ENCODE measurements at regions not wholly inside any gene's neighbourhood (a gene's known extent, or its start where the extent isn't known, plus 50 kb on each side); places are given as distances from the start of the nearest gene placed in this dataset.

DNA sequence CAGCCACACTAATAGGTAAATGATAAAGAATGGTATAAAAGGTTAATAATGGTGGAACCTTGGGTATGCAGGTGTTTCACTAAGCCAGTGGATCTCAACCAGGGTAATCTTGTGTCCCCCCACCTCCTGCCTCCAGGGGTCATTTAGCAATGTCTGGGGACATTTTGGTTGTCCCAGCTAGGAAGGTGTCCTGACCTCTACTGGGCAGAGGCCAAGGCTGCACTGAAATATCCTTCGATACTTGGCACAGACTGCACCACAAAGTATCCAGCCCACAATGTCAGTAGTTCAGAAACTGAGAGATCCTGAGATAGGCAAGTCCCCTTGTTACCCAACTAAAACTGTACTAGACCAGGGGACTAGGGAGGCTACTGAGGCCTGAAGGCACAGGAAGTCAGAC lies 113.6 kb upstream of the TIAM1 start:
- no peak overlapping the region for H3K27ac ChIP-seq (ENCODE audit: low read depth in 1 of 2, low read length in 2 of 2)
- H3K9ac ChIP-seq (ENCODE audit: low read depth in 1 of 2, low read length in 2 of 2) = no peak overlapping the region
- DNase-seq (ENCODE audit: low spot score) = no peak
- H3K4me3 ChIP-seq (ENCODE audit: low read depth in 1 of 3, low read length in 3 of 3) = no peak overlapping the region
- no peaks in the 10 kb centered on the region for H3K9me3 ChIP-seq (ENCODE audit: control insufficient read depth in 4 of 4, low read length in 3 of 4)
- H3K4me1 ChIP-seq (ENCODE audit: control insufficient read depth in 4 of 4, insufficient read depth in 4 of 4, low read length in 3 of 4) = no peaks in the 10 kb centered on the region
- H3K27me3 ChIP-seq (ENCODE audit: control insufficient read depth in 4 of 4, insufficient read depth in 4 of 4, low read length in 3 of 4) = no peaks in the 10 kb centered on the region
- TF ChIP-seq RAD21 (IDR thresholded peaks at IDR 0.05) = peak in 1 of 2 donors; percentile 25
- TF ChIP-seq, protein P1, sequence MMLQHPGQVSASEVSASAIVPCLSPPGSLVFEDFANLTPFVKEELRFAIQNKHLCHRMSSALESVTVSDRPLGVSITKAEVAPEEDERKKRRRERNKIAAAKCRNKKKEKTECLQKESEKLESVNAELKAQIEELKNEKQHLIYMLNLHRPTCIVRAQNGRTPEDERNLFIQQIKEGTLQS (IDR thresholded peaks at IDR 0.05) = no peak
- 41% methylated on average over 1 of the region's 1 CpG for WGBS
- H3K36me3 ChIP-seq (ENCODE audit: control insufficient read depth in 4 of 4, insufficient read depth in 3 of 4, low read depth in 1 of 4, low read length in 3 of 4) = no peaks in the 10 kb centered on the region

DNA sequence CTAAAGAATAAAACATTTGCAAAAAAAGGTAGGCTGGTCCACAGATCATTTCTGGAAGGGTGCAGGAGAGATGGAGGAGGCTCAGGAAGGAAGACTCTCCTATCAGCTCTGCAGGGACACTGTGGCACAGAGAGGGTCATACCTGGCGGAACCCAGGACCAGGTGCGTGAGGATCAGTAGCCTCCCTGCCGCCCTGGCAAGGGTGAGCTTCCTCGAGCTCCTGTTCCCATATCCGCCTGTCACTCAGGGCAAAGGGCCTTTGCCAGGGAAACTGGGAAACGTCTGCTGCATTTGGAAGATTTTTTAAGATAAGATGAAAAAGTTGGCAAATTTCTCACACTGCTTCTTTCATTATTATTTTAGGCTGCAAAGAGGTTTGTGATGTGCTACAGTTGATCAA lies 112.1 kb upstream of the TIAM1 start:
- H3K9me3 ChIP-seq (ENCODE audit: control insufficient read depth in 4 of 4, low read length in 3 of 4) = no peaks in the 10 kb centered on the region
- no peak overlapping the region for H3K27ac ChIP-seq (ENCODE audit: low read depth in 1 of 2, low read length in 2 of 2)
- WGBS = 74% methylated on average over 6 of the region's 6 CpGs
- H3K4me1 ChIP-seq (ENCODE audit: control insufficient read depth in 4 of 4, insufficient read depth in 4 of 4, low read length in 3 of 4) = no peaks in the 10 kb centered on the region
- DNase-seq (ENCODE audit: low spot score) = no peak
- no peak overlapping the region for H3K9ac ChIP-seq (ENCODE audit: low read depth in 1 of 2, low read length in 2 of 2)
- no peak for TF ChIP-seq NR2F2 (IDR thresholded peaks at IDR 0.05)
- H3K27me3 ChIP-seq (ENCODE audit: control insufficient read depth in 4 of 4, insufficient read depth in 4 of 4, low read length in 3 of 4) = no peaks in the 10 kb centered on the region
- H3K36me3 ChIP-seq (ENCODE audit: control insufficient read depth in 4 of 4, insufficient read depth in 3 of 4, low read depth in 1 of 4, low read length in 3 of 4) = no peaks in the 10 kb centered on the region
- H3K4me3 ChIP-seq (ENCODE audit: low read depth in 1 of 3, low read length in 3 of 3) = no peak overlapping the region

DNA sequence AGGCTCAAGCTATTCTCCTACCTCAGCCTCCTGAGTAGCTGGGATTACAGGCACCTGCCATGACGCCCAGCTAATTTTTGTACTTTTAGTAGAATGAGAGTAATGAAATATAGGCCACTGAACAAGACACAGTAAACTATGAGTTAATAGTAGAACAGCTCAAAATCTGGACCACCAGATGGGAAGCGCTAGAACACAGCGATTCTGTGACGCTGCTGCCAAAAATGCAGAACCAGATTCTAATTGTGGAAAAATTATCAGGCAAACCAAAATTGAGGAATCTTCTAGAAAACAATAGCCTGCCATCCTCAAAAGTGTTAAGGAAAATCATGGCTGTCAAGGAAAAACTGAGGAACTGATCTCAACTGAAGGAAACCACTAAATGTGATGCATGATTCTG lies 111.4 kb upstream of the TIAM1 start:
- TF ChIP-seq RXRA (IDR thresholded peaks at IDR 0.05) = no peak
- TF ChIP-seq GABPA (IDR thresholded peaks at IDR 0.05 in 1 of 2, conservative IDR thresholded peaks at IDR 0.05 in 1 of 2) = no peak
- TF ChIP-seq, protein P2, sequence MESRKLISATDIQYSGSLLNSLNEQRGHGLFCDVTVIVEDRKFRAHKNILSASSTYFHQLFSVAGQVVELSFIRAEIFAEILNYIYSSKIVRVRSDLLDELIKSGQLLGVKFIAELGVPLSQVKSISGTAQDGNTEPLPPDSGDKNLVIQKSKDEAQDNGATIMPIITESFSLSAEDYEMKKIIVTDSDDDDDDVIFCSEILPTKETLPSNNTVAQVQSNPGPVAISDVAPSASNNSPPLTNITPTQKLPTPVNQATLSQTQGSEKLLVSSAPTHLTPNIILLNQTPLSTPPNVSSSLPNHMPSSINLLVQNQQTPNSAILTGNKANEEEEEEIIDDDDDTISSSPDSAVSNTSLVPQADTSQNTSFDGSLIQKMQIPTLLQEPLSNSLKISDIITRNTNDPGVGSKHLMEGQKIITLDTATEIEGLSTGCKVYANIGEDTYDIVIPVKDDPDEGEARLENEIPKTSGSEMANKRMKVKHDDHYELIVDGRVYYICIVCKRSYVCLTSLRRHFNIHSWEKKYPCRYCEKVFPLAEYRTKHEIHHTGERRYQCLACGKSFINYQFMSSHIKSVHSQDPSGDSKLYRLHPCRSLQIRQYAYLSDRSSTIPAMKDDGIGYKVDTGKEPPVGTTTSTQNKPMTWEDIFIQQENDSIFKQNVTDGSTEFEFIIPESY (IDR thresholded peaks at IDR 0.05) = no peak
- TF ChIP-seq SP1 (IDR thresholded peaks at IDR 0.05) = no peak

DNA sequence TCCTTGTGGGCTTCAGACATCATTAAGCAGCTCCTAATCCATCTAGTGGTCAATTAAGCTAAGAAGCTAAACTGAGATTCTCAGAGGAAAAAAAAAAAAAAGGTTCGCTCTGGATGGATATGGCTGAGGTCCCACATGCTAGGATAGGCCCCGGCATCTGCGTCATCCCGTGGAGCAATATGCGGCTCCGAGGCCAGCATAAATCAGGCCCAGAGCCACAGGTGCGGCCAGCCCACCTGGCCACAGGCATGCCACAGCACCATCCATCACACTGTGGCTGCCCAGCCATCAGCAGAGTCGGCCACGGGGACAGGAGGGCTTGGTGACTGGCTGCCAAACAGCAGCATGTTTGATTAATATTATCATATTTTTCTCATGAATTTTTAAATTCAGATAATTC lies 106.9 kb upstream of the TIAM1 start:
- no peak overlapping the region for H3K9ac ChIP-seq (ENCODE audit: low read depth in 1 of 2, low read length in 2 of 2)
- peaks cover 0 to 2% (median 0%) of the 10 kb centered on the region in 4 donors for H3K36me3 ChIP-seq (ENCODE audit: control insufficient read depth in 4 of 4, insufficient read depth in 3 of 4, low read depth in 1 of 4, low read length in 3 of 4)
- no peak overlapping the region for H3K4me3 ChIP-seq (ENCODE audit: low read depth in 1 of 3, low read length in 3 of 3)
- TF ChIP-seq RXRA (IDR thresholded peaks at IDR 0.05) (no peak), JUND (IDR thresholded peaks at IDR 0.05) (no peak)
- H3K9me3 ChIP-seq (ENCODE audit: control insufficient read depth in 4 of 4, low read length in 3 of 4) = no peaks in the 10 kb centered on the region
- H3K4me1 ChIP-seq (ENCODE audit: control insufficient read depth in 4 of 4, insufficient read depth in 4 of 4, low read length in 3 of 4) = peaks cover 0 to 2% (median 0%) of the 10 kb centered on the region in 4 donors
- 91% methylated on average over 9 of the region's 9 CpGs for WGBS
- no peak overlapping the region for H3K27ac ChIP-seq (ENCODE audit: low read depth in 1 of 2, low read length in 2 of 2)
- H3K27me3 ChIP-seq (ENCODE audit: control insufficient read depth in 4 of 4, insufficient read depth in 4 of 4, low read length in 3 of 4) = no peaks in the 10 kb centered on the region
- DNase-seq (ENCODE audit: low spot score) = no peak

More for the DNA sequence above, 111.4 kb upstream of the TIAM1 start:
- H3K27me3 ChIP-seq (ENCODE audit: control insufficient read depth in 4 of 4, insufficient read depth in 4 of 4, low read length in 3 of 4) = no peaks in the 10 kb centered on the region
- no peaks in the 10 kb centered on the region for H3K9me3 ChIP-seq (ENCODE audit: control insufficient read depth in 4 of 4, low read length in 3 of 4)
- whole genome bisulfite sequencing = 82% methylated on average over 4 of the region's 4 CpGs
- H3K9ac ChIP-seq (ENCODE audit: low read depth in 1 of 2, low read length in 2 of 2) = no peak overlapping the region
- H3K36me3 ChIP-seq (ENCODE audit: control insufficient read depth in 4 of 4, insufficient read depth in 3 of 4, low read depth in 1 of 4, low read length in 3 of 4) = no peaks in the 10 kb centered on the region
- H3K4me3 ChIP-seq (ENCODE audit: low read depth in 1 of 3, low read length in 3 of 3) = no peak overlapping the region
- no peaks in the 10 kb centered on the region for H3K4me1 ChIP-seq (ENCODE audit: control insufficient read depth in 4 of 4, insufficient read depth in 4 of 4, low read length in 3 of 4)
- DNase-seq (ENCODE audit: low spot score) = no peak
- H3K27ac ChIP-seq (ENCODE audit: low read depth in 1 of 2, low read length in 2 of 2) = no peak overlapping the region

Measured in liver (tissue), 7 donors.